ENCODE measurements at regions not wholly inside any gene's neighbourhood (a gene's known extent, or its start where the extent isn't known, plus 50 kb on each side); places are given as distances from the start of the nearest gene placed in this dataset.
"Not testable (repeated sequence)": the region's sequence is repeated elsewhere in the genome, so short reads cannot be mapped to it uniquely, and the experiment has no call there.

- H3K4me1 ChIP-seq (ENCODE audit: control insufficient read depth, insufficient read depth, low read length); H3K4me3 ChIP-seq (ENCODE audit: low read depth, low read length); H3K36me3 ChIP-seq (ENCODE audit: control insufficient read depth, insufficient read depth, low read length); H3K27me3 ChIP-seq (ENCODE audit: control insufficient read depth, insufficient read depth, low read length); H3K27ac ChIP-seq (ENCODE audit: low read depth, low read length); H3K9ac ChIP-seq (ENCODE audit: low read length): not testable (repeated sequence)
- peaks cover 14% of the 10 kb centered on the region; the same call in 1 of the 2 replicates for H3K9me3 ChIP-seq (ENCODE audit: control insufficient read depth, insufficient read depth, low read depth, low read length)
Observed at GRCh38 chr14:105720852-105721601, 194.6 kb downstream of the TMEM121 start.

- not testable (repeated sequence) for H3K4me3 ChIP-seq (ENCODE audit: low read depth, low read length); H3K4me1 ChIP-seq (ENCODE audit: control insufficient read depth, insufficient read depth, low read length); H3K27ac ChIP-seq (ENCODE audit: low read depth, low read length); H3K9ac ChIP-seq (ENCODE audit: low read length); H3K36me3 ChIP-seq (ENCODE audit: control insufficient read depth, insufficient read depth, low read length); H3K27me3 ChIP-seq (ENCODE audit: control insufficient read depth, insufficient read depth, low read length)
- H3K9me3 ChIP-seq (ENCODE audit: control insufficient read depth, insufficient read depth, low read depth, low read length) = peaks cover 14% of the 10 kb centered on the region; the same call in 1 of the 2 replicates
Observed at GRCh38 chr14:105721602-105721970, 195.2 kb downstream of the TMEM121 start.

- peaks cover 14% of the 10 kb centered on the region; the same call in 1 of the 2 replicates for H3K9me3 ChIP-seq (ENCODE audit: control insufficient read depth, insufficient read depth, low read depth, low read length)
- H3K9ac ChIP-seq (ENCODE audit: low read length); H3K27ac ChIP-seq (ENCODE audit: low read depth, low read length); H3K27me3 ChIP-seq (ENCODE audit: control insufficient read depth, insufficient read depth, low read length); H3K4me1 ChIP-seq (ENCODE audit: control insufficient read depth, insufficient read depth, low read length); H3K4me3 ChIP-seq (ENCODE audit: low read depth, low read length); H3K36me3 ChIP-seq (ENCODE audit: control insufficient read depth, insufficient read depth, low read length): not testable (repeated sequence)
Observed at GRCh38 chr14:105721996-105722709, 195.8 kb downstream of the TMEM121 start.

- not testable (repeated sequence) for H3K27ac ChIP-seq (ENCODE audit: low read depth, low read length); H3K27me3 ChIP-seq (ENCODE audit: control insufficient read depth, insufficient read depth, low read length); H3K4me3 ChIP-seq (ENCODE audit: low read depth, low read length); H3K4me1 ChIP-seq (ENCODE audit: control insufficient read depth, insufficient read depth, low read length); H3K9ac ChIP-seq (ENCODE audit: low read length); H3K36me3 ChIP-seq (ENCODE audit: control insufficient read depth, insufficient read depth, low read length)
- H3K9me3 ChIP-seq (ENCODE audit: control insufficient read depth, insufficient read depth, low read depth, low read length) = peaks cover 14% of the 10 kb centered on the region; the same call in 1 of the 2 replicates
Observed at GRCh38 chr14:105723271-105723670, 196.9 kb downstream of the TMEM121 start.

- not testable (repeated sequence) for H3K27me3 ChIP-seq (ENCODE audit: control insufficient read depth, insufficient read depth, low read length); H3K9ac ChIP-seq (ENCODE audit: low read length); H3K27ac ChIP-seq (ENCODE audit: low read depth, low read length); H3K36me3 ChIP-seq (ENCODE audit: control insufficient read depth, insufficient read depth, low read length); H3K4me1 ChIP-seq (ENCODE audit: control insufficient read depth, insufficient read depth, low read length); H3K4me3 ChIP-seq (ENCODE audit: low read depth, low read length)
- peaks cover 19% of the 10 kb centered on the region; the same call in 1 of the 2 replicates for H3K9me3 ChIP-seq (ENCODE audit: control insufficient read depth, insufficient read depth, low read depth, low read length)
Observed at GRCh38 chr14:105723776-105724175, 197.4 kb downstream of the TMEM121 start.

GRCh38 chr14:105729825-105730368, 203.5 kb downstream of the TMEM121 start:
- not testable (repeated sequence) for H3K9ac ChIP-seq (ENCODE audit: low read length); H3K4me3 ChIP-seq (ENCODE audit: low read depth, low read length); H3K36me3 ChIP-seq (ENCODE audit: control insufficient read depth, insufficient read depth, low read length); H3K27ac ChIP-seq (ENCODE audit: low read depth, low read length); H3K27me3 ChIP-seq (ENCODE audit: control insufficient read depth, insufficient read depth, low read length); H3K4me1 ChIP-seq (ENCODE audit: control insufficient read depth, insufficient read depth, low read length)
- H3K9me3 ChIP-seq (ENCODE audit: control insufficient read depth, insufficient read depth, low read depth, low read length) = peaks cover 43% of the 10 kb centered on the region; the same call in 1 of the 2 replicates

GRCh38 chr14:105730731-105731130, 204.3 kb downstream of the TMEM121 start:
- peaks cover 42% of the 10 kb centered on the region; the same call in 1 of the 2 replicates for H3K9me3 ChIP-seq (ENCODE audit: control insufficient read depth, insufficient read depth, low read depth, low read length)
- not testable (repeated sequence) for H3K4me3 ChIP-seq (ENCODE audit: low read depth, low read length); H3K9ac ChIP-seq (ENCODE audit: low read length); H3K27ac ChIP-seq (ENCODE audit: low read depth, low read length); H3K4me1 ChIP-seq (ENCODE audit: control insufficient read depth, insufficient read depth, low read length); H3K36me3 ChIP-seq (ENCODE audit: control insufficient read depth, insufficient read depth, low read length); H3K27me3 ChIP-seq (ENCODE audit: control insufficient read depth, insufficient read depth, low read length)

GRCh38 chr14:105731221-105731985, 205.0 kb downstream of the TMEM121 start:
- not testable (repeated sequence) for H3K4me1 ChIP-seq (ENCODE audit: control insufficient read depth, insufficient read depth, low read length); H3K27ac ChIP-seq (ENCODE audit: low read depth, low read length); H3K36me3 ChIP-seq (ENCODE audit: control insufficient read depth, insufficient read depth, low read length); H3K4me3 ChIP-seq (ENCODE audit: low read depth, low read length); H3K9ac ChIP-seq (ENCODE audit: low read length); H3K27me3 ChIP-seq (ENCODE audit: control insufficient read depth, insufficient read depth, low read length)
- H3K9me3 ChIP-seq (ENCODE audit: control insufficient read depth, insufficient read depth, low read depth, low read length) = peaks cover 42% of the 10 kb centered on the region; the same call in 1 of the 2 replicates

- Histone ChIP-seq H3K9me3 (ENCODE audit: control insufficient read depth, insufficient read depth, low read depth, low read length) (peaks cover 51% of the 10 kb centered on the region; the same call in 1 of the 2 replicates), H3K9ac (ENCODE audit: low read length) (no peak overlapping the region), H3K27me3 (ENCODE audit: control insufficient read depth, insufficient read depth, low read length) (no peaks in the 10 kb centered on the region), H3K36me3 (ENCODE audit: control insufficient read depth, insufficient read depth, low read length) (no peaks in the 10 kb centered on the region), H3K4me3 (ENCODE audit: low read depth, low read length) (no peak overlapping the region), H3K4me1 (ENCODE audit: control insufficient read depth, insufficient read depth, low read length) (no peaks in the 10 kb centered on the region; the same call in 1 of the 2 replicates), H3K27ac (ENCODE audit: low read depth, low read length) (no peak overlapping the region)
Observed at GRCh38 chr14:105733081-105734065, 207.0 kb downstream of the TMEM121 start.

GRCh38 chr14:105734241-105734640, 207.9 kb downstream of the TMEM121 start:
- not testable (repeated sequence) for H3K36me3 ChIP-seq (ENCODE audit: control insufficient read depth, insufficient read depth, low read length); H3K4me1 ChIP-seq (ENCODE audit: control insufficient read depth, insufficient read depth, low read length); H3K27me3 ChIP-seq (ENCODE audit: control insufficient read depth, insufficient read depth, low read length); H3K4me3 ChIP-seq (ENCODE audit: low read depth, low read length); H3K9ac ChIP-seq (ENCODE audit: low read length); H3K27ac ChIP-seq (ENCODE audit: low read depth, low read length)
- peaks cover 52% of the 10 kb centered on the region; the same call in 1 of the 2 replicates for H3K9me3 ChIP-seq (ENCODE audit: control insufficient read depth, insufficient read depth, low read depth, low read length)

Measured in HUES6 (cell line).